HepG2 (cell line): ENCODE measurements at regions not wholly inside any gene's neighbourhood (a gene's known extent, or its start where the extent isn't known, plus 50 kb on each side); places are given as distances from the start of the nearest gene placed in this dataset.

Experiments
- ATAC-seq: fragments of 200-7000 bp; cut with Tn5 transposase; 3 replicates; pipeline ENCODE4 v1.9.1; 2020; ENCODE audit warnings: mild to moderate bottlenecking, moderate library complexity
- BruUV-seq: library from RNA; stranded (reverse); fragments of 400-500 nt; replicated peaks from 2 replicates; lab custom pipeline; 2021; lab: Mats Ljungman, UMichigan
- CTCF ChIA-PET: fragments of 300-600 bp; formaldehyde crosslinking; extraction: SDS; loops from one replicate; lab custom pipeline; 2021; ENCODE audit warnings: low total read pairs, inconsistent platforms, low intra/inter-chr PET ratio; lab: Yijun Ruan, JAX
- POLR2A ChIA-PET: fragments of 350-600 bp; sonication (Branson Sonifier 250); formaldehyde crosslinking; loops from one replicate; lab custom pipeline; 2020; ENCODE audit warnings: antibody characterized with exemption, inconsistent platforms; lab: Yijun Ruan, JAX
- DNase-seq: peaks from one replicate; pipeline ENCODE4 v3.0.0-alpha.2; 2015; ENCODE audit warnings: low spot score
- FAIRE-seq: peaks from 3 replicates; lab custom pipeline; 2011; peaks lifted over from hg19 to GRCh38; lab: Jason Lieb, UNC
- H2AFZ ChIP-seq: one replicate; pipeline ENCODE4 v1.6.1; 2011; ENCODE audit warnings: low read length, inconsistent platforms
- H3K27ac ChIP-seq: fragments of 300-600 bp; 3 replicates; pipeline ENCODE4 v1.8.0; 2011; ENCODE audit warnings: mixed run types, mild to moderate bottlenecking, mixed read lengths, low read length, inconsistent platforms; ENCODE audit not compliant: insufficient read depth; ENCODE audit errors: extremely low read length
- H3K27me3 ChIP-seq, 2 experiments: fragments of 200-600 bp in 1 of 2; 2 replicates in 1 of 2; 3 replicates in 1 of 2; pipeline versions ENCODE4 v1.6.0 to v1.8.0; 2011; ENCODE audit warnings: low read length in 2 of 2, mild to moderate bottlenecking in 2 of 2, moderate library complexity in 2 of 2, inconsistent platforms in 1 of 2; ENCODE audit not compliant: insufficient read depth in 2 of 2, control insufficient read depth in 1 of 2
- H3K36me3 ChIP-seq, 2 experiments: fragments of 200-600 bp in 1 of 2; replicated peaks in 1 of 2; 2 replicates in 1 of 2; 3 replicates in 1 of 2; pipeline versions ENCODE4 v1.5.1 to v1.8.0; 2011; ENCODE audit warnings: low read length in 2 of 2, inconsistent platforms in 1 of 2; ENCODE audit not compliant: insufficient read depth in 2 of 2, control insufficient read depth in 1 of 2
- H3K4me1 ChIP-seq: 2 replicates; pipeline ENCODE4 v1.5.1; 2012; ENCODE audit warnings: low read length, inconsistent platforms; ENCODE audit not compliant: insufficient read depth
- H3K4me2 ChIP-seq: 2 replicates; pipeline ENCODE4 v1.6.0; 2011; ENCODE audit warnings: low read depth, low read length, inconsistent platforms
- H3K4me3 ChIP-seq, 3 experiments: fragments of 200-600 bp in 1 of 3; sonication (generic), shearing (Covaris generic) in 1 of 3; replicated peaks in 1 of 3; 2 replicates each; pipeline ENCODE4 v1.5.1; 2011 to 2016; ENCODE audit warnings: low read length in 3 of 3, inconsistent platforms in 2 of 3, low read depth in 2 of 3, mild to moderate bottlenecking in 2 of 3, control low read depth in 1 of 3, mixed read lengths in 1 of 3; ENCODE audit not compliant: insufficient read depth in 1 of 3
- H3K79me2 ChIP-seq: one replicate; pipeline ENCODE4 v1.6.1; 2011; ENCODE audit warnings: low read length, inconsistent platforms; ENCODE audit not compliant: insufficient read depth
- H3K9ac ChIP-seq: 2 replicates; pipeline ENCODE4 v1.6.0; 2011; ENCODE audit warnings: mild to moderate bottlenecking, low read depth, low read length, inconsistent platforms; ENCODE audit not compliant: insufficient read depth
- H3K9me3 ChIP-seq: 2 replicates; pipeline ENCODE4 v1.5.1; 2012; ENCODE audit warnings: mild to moderate bottlenecking, low read length
- H4K20me1 ChIP-seq: 2 replicates; pipeline ENCODE4 v1.6.0; 2011; ENCODE audit warnings: inconsistent platforms, mild to moderate bottlenecking, low read length, moderate library complexity; ENCODE audit not compliant: insufficient read depth
- CEBPB ChIP-seq: IDR thresholded peaks from 2 replicates; pipeline ENCODE4 v1.6.1; 2011; ENCODE audit warnings: low read depth, low read length, improper control_type of control experiment, borderline replicate concordance
- MTA3 ChIP-seq: sonication (generic); formaldehyde crosslinking; IDR thresholded peaks from 2 replicates; pipeline ENCODE4 v1.4.0; 2020; ENCODE audit warnings: missing genetic modification reagents
- SIX1 ChIP-seq: sonication (generic); formaldehyde crosslinking; IDR thresholded peaks from 2 replicates; pipeline ENCODE4 v1.4.0; 2020; ENCODE audit warnings: missing genetic modification reagents, borderline replicate concordance
- SOX13 ChIP-seq, 3 experiments: fragments of 450-650 bp in 1 of 3; sonication (generic) in 1 of 3; formaldehyde crosslinking in 1 of 3; IDR thresholded peaks in 2 of 3; conservative IDR thresholded peaks in 1 of 3; 2 replicates each; pipeline versions ENCODE4 v1.5.0 to v1.6.1; 2016 to 2020; ENCODE audit warnings: antibody characterized with exemption in 1 of 3, mild to moderate bottlenecking in 1 of 3, missing compliant biosample characterization in 1 of 3, missing genetic modification reagents in 1 of 3, moderate library complexity in 1 of 3
- WGBS: methylation state at CpG from one replicate; pipeline ENCODE4 v1.1.6; 2017; ENCODE audit warnings: low lambda C conversion rate; 5-methylcytosine and 5-hydroxymethylcytosine counted together
- in situ Hi-C: cut with HindIII; loops from 2 replicates; pipeline ENCODE4 v1.10.0; 2017; ENCODE audit warnings: low pct_unique_long_range_greater_than_20kb; ENCODE audit not compliant: extremely low pct_ligation_motif_present
- intact Hi-C: fragments of 100-400 bp; cut with micrococcal nuclease; formaldehyde crosslinking; loops from one replicate; pipeline ENCODE4 v1.10.0; 2022; ENCODE audit not compliant: unreplicated experiment

DNA sequence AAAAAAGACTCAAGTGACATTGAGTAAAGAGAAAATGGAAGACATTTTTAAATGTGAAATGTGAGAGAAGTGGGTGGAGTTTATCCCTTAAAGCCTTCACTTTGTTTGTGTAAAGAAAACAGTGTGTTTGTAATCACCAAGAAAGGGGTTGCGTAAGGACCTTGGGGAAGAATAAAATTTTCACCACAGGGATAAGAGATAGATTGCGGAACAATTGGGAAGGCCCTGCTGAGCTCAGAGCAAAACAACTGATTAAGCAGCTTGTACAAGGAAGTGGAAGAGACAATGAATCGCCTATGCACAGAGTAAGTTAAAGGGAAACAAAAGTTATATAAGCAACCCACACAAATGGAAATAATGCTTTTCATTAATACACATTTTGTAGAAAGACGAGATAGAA lies 327.7 kb downstream of the RAD51AP2 start:
- FAIRE-seq (no peak), DNase-seq (no peak), ATAC-seq (no peak)
- H3K9me3 ChIP-seq: no peaks in the 10 kb centered on the region
- 58% methylated on average over 4 of the region's 4 CpGs for WGBS
- H3K36me3 ChIP-seq: no peaks in the 10 kb centered on the region
- ChIA-PET POLR2A (no interaction called here), CTCF (no interaction called here)
- no peaks in the 10 kb centered on the region for H4K20me1 ChIP-seq
- intact Hi-C loops (no loop called here), in situ Hi-C loops (no loop called here)
- peak; percentile 38; the same call in 1 of the 2 replicates for TF ChIP-seq CEBPB
- no peak for TF ChIP-seq SOX13 (IDR thresholded peaks at IDR 0.05)
- no peak for TF ChIP-seq SOX13 (CRISPR knock-in tag; conservative IDR thresholded peaks at IDR 0.05 in 1 of 2, IDR thresholded peaks at IDR 0.05 in 1 of 2)
- H3K79me2 ChIP-seq: no peaks in the 10 kb centered on the region
- H3K4me3 ChIP-seq: no peak overlapping the region
- H2AFZ ChIP-seq: no peak overlapping the region
- H3K4me2 ChIP-seq: no peak overlapping the region
- no peaks in the 10 kb centered on the region for H3K27me3 ChIP-seq
- H3K9ac ChIP-seq: no peak overlapping the region
- BruUV-seq: no TSS peak
- H3K4me1 ChIP-seq: no peaks in the 10 kb centered on the region
- no peak overlapping the region for H3K27ac ChIP-seq

DNA sequence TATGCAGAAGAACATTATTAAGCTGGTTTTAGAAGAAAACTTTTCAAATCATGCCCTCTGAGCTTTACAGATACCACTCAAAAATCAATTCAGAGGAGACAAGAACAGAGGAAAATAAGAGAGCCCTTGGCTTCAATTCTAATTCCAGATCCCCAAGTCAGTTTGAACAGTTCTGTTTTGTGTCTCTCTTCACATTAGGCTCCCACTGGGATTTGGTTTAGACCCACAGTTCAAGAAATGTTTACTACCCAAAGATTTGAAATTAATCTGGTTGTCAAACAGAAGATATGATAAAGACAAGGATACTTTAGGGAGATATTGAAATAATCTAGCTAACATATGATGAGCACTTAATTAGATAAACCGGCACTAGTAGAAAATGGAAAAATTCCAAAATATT lies 329.5 kb downstream of the RAD51AP2 start:
- ChIA-PET POLR2A (no interaction called here), CTCF (no interaction called here)
- no peak for ATAC-seq
- TF ChIP-seq SIX1 (CRISPR knock-in tag): no peak
- TF ChIP-seq MTA3 (CRISPR knock-in tag): no peak
- no peaks in the 10 kb centered on the region for H3K79me2 ChIP-seq
- no peaks in the 10 kb centered on the region for H3K9me3 ChIP-seq
- no peaks in the 10 kb centered on the region for H3K36me3 ChIP-seq
- no peak for DNase-seq
- WGBS: 20% methylated on average over 1 of the region's 1 CpG
- H3K4me1 ChIP-seq: no peaks in the 10 kb centered on the region
- in situ Hi-C loops: no loop called here
- no peaks in the 10 kb centered on the region for H4K20me1 ChIP-seq
- H3K27ac ChIP-seq: no peak overlapping the region
- H3K4me3 ChIP-seq: no peak overlapping the region
- no peak overlapping the region for H3K9ac ChIP-seq
- intact Hi-C loops: no loop called here
- no peak overlapping the region for H2AFZ ChIP-seq
- no peaks in the 10 kb centered on the region for H3K27me3 ChIP-seq
- H3K4me2 ChIP-seq: no peak overlapping the region
- FAIRE-seq: no peak
- no TSS peak for BruUV-seq
